NCI-H2029 (cell line): ENCODE measurements at regions not wholly inside any gene's neighbourhood (a gene's known extent, or its start where the extent isn't known, plus 50 kb on each side); places are given as distances from the start of the nearest gene placed in this dataset.

ENCODE experiments used
- DNase-seq: peaks from one replicate; lab custom pipeline; 2025; lab: John Stamatoyannopoulos, UW

DNA sequence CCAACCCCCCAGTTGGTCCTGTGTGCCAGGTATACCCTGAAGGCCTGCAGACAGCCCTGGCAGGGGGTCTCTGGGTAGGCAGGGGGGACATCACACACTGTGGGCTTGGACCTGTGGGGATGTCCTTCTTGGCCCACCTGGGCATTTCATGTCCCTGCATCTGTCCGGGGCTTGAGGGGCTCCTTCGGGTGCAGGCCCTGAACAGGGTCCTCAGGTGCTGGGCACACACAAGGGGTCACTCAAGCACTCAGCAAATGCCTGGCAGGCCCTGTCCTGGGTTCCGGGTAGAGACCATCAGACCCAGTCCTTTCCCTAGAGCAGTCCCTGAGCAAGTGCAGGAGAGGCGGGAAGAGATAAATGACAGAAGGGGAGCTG, 70.5 kb upstream of the WNT11 start:
- no peak for DNase-seq

GRCh38 chr11:76276046-76276780, 69.9 kb upstream of the WNT11 start:
- no peak for DNase-seq

GRCh38 chr11:76275446-76275845, 69.1 kb upstream of the WNT11 start:
- no peak for DNase-seq

DNA sequence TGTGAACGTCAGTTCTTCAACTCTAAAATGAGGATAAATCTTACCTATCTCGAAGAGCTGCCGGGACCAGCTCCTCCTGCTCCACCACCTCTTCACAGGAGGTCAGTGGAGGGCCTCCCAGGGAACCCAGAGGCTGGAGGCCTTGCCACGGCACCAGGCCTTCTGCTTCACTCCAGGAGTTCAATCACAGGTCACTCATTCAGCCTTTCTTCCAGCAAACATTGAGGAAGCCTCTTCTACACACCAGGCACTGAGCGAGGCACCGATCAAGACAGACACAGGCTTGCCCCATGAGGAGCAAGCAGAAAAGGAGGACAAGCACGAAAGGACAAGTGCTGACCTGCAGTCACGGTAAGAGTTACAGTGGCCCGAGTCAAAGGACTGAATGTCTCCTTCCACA, 64.8 kb upstream of the WNT11 start:
- no peak for DNase-seq

- no peak for DNase-seq
Measured at GRCh38 chr11:76270389-76270788, 64.1 kb upstream of the WNT11 start.

GRCh38 chr11:76269661-76270261, 63.5 kb upstream of the WNT11 start:
- no peak for DNase-seq

- no peak for DNase-seq
Measured at GRCh38 chr11:76269247-76269646, 62.9 kb upstream of the WNT11 start.

DNA sequence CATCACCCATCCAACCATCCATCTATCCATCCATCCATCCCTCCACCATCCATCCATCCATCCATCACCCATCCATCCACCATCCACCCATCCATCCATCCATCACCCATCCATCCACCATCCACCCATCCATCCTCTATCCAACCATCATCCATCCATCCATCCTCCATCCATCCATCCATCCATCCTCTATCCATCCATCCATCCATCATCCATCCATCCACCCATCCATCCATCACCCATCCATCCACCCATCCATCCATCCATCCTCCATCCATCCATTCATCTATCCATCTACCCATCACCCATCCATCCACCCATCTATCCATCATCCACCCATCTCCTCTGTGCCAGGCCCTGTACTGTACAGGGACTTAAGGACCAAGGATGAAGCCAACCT, 62.2 kb upstream of the WNT11 start:
- no peak for DNase-seq

- no peak for DNase-seq
Measured at GRCh38 chr11:76267556-76267955, 61.3 kb upstream of the WNT11 start.

DNA sequence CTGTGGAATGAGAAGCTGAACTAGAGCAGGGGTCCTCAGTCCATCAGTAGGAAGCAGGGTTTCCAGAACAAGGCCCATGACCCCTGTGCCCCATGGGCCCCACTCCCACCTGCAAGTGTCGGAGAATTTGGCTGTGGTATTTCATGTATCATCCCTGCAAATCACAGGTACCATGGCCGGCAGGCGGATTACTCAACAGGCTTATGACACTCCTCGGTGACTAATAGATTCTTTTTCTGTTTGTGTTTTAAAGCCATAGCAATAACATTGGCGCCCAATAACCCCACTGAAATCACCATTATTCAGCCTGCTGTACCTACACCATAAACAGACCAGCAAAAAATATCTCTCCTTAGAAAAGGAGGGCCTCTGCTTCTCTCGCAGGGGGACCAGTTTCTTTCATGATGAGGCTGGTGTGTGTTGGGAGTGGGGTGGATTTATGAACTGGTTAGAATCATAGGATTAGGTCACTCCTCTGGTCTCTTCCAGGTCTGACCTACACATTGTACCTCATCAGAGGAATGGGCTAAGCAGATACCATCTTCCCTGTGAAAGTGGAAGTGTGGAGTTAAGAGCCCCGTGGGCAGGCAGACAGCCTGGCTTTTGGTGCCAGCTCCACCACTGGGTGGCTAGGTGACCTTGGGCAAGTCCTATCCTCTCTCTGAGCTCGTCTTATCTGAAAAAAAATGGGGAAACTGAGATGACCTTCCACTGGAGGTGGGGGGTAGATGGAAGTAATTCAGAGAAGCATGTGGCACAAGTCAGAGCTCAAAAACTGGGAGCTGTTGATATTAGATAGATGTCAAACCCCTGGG, 60.2 kb upstream of the WNT11 start:
- DNase-seq = no peak

DNA sequence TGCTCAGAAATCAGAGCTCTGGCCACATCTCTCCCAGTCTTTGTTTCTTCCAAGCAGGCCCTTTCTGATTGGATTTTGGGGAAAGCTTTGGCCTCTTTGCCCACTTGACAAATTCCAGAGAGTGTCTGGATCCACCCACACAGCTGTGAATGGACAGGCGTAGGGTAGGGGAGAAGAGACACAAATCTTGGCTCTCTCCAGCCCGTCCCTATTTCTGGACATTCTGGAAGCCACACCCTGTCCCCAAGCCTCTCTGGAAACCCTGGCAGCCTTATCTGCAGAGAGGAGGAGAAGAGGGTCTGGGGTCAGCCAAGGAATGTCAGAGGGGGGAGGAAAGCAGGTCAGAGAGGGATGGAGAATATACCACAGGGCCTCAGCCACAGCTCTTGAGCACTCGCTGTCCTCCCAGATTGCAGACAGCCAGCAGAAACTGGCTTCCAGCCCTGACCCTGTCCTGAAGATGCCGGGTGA, 59.5 kb upstream of the WNT11 start:
- DNase-seq = no peak

DNA sequence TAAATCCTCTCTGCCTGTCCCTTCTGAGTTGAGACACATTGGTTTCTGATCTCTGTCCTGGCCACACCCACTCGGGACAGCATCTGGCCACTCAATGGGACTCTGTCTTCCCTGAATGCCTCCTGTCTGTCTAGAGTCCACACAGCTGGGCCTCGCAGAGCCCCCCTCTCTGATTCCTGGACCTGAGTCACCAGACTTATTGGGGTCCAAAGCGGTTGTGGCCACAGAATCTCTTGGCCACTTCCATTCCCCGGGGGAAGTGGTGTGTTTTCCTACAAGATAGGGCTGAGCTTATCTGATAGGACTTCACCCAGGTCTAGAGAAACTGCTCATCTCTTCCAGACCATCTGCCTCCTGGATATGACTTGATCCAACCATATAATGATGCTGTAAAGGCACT, 57.4 kb upstream of the WNT11 start:
- DNase-seq = no peak

DNA sequence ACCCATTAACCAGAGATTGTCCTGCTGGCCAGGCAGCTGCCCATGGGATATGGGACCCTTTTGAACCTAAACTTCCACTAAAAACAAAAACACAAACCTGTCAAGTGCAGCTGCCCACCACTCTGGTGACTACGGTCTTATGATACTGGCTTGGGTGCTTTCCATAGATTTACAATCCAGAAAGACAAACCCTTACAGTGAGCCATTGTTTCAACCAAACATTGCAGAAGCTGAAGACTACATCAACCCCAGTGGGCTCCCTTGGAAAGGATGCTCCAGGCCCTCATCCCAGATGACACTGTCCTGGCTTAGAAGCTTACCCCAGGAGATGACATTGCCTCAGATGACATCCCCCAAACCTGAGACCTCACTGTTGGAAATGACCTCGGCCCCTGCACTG, 56.9 kb upstream of the WNT11 start:
- DNase-seq = no peak

DNA sequence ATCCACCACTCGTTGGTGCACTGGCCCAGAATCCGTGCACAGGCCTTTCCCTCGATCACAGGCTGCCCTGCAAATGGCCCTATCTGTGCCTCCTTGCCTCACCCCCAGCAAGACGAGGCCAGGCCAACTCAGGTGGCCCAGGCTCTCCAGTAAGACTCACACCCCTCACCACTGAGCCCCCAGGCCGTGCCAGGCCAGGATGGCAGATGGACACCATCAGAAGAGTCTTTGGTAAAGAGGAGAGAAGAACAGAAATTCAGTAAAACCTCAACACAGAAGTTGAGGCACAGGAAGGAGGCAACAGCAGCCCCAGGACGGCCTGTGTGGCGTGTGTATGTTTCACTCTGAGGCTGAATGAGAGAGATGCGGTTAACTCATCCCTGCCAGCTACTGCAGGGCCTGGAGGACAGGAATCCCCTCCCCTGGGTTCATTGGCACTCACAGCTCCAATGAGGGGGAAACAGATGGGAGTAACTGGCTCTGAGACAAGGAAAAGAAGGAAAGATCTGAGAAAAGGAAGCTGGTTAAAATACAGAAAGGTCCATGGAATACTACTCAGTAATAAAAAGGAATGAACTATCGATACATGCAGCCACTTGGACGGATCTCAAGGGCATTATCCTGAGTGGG, 54.1 kb upstream of the WNT11 start:
- DNase-seq = no peak

DNA sequence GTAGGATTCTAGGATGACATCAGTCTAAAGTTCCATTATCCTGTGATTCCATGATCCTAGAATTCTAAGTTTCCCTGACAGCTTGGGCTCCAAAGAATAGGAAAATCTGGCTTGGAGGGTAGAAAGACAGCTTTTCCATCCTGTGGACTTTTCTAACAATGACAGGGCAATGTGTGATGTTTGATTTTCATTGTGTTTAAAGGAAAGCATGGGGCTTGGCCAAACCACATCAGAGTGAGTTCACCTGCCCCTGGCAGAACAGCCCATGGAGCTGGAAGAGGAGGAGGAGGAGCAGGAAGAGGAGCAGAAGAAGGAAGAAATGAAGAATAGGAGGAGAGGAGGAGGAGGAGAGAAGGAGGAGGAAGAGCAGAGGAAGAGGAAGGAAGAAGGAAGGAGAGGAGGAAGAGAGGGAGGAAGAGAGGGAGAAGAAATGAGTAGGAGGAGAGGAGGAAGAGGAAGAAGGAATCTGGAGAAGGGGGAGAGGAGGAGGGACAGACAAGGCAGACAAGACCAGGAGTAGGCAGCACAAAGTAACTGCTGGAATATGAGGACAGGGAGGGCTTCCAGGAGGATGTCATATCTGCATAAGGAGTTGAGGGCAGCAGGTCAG, 53.1 kb upstream of the WNT11 start:
- no peak for DNase-seq

DNA sequence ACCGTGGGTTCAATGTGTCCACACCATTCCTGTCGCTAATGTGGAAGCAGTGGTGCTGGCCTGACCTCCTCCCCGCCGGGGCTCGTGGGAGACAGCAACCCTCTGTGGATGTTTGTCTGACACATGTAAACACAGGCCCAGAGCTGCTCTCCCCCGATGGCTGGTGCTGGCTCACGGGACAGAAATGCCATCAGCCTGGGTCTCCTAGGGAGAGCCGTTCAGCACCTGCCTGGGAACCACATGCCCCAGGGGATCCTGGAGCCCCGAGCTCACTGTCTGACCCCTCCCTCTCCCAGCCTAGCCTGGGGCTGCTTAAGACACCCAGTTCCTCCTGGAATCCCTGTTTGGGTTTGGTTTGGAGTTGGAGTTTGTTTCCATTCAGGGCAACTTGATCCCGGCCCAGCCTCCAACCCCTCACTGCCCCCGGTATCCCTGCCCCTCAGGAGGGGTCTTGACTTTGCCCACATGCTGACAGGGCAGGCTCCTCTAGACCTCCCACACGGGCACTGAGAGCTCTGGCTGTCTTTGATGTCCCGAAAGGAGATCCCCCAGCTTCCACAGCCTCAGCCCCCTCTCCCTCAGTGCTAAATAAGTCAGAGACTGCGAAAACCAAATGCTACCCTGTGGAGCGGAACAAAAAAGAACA, 50.9 kb upstream of the WNT11 start:
- no peak for DNase-seq

- DNase-seq = no peak
Measured at GRCh38 chr11:76256448-76256847, 50.1 kb upstream of the WNT11 start.
